LNCaP clone FGC (cell line): ENCODE measurements at regions not wholly inside any gene's neighbourhood (a gene's known extent, or its start where the extent isn't known, plus 50 kb on each side); places are given as distances from the start of the nearest gene placed in this dataset.

Experiments
- DNase-seq: peaks from one replicate; pipeline ENCODE4 v3.0.0-alpha.2; 2011; ENCODE audit warnings: low read depth
- H3K4me3 ChIP-seq: 2 replicates; pipeline ENCODE4 v1.5.1; 2011; ENCODE audit warnings: mild to moderate bottlenecking, low read depth, low read length, control low read depth
- TF ChIP-seq, protein P1 (sequence below): IDR thresholded peaks from 2 replicates; pipeline ENCODE4 v1.5.1; 2012; ENCODE audit warnings: mild to moderate bottlenecking; ENCODE audit not compliant: control insufficient read depth, insufficient read depth; ENCODE audit errors: extremely low read depth

DNA sequence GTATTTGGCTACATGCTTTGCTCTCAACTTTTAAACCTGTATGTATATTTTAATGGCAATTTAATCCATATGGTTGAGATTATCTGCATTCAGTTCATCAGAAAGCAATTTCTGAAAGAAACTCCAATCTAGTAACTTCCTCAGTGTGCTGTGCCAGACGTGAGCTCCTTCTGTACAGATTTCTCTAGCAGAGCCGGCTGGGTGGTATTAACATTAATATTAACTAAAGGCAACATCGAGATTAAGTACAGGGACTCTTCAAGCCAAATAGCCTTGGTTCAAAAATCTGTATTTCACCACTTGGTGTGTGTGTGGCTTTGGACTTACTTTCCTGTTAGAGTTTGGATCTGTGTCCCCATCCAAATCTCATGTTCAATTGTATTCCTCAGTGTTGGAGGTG is 55.5 kb upstream of the NUDT7 start:
- TF ChIP-seq, protein P1, sequence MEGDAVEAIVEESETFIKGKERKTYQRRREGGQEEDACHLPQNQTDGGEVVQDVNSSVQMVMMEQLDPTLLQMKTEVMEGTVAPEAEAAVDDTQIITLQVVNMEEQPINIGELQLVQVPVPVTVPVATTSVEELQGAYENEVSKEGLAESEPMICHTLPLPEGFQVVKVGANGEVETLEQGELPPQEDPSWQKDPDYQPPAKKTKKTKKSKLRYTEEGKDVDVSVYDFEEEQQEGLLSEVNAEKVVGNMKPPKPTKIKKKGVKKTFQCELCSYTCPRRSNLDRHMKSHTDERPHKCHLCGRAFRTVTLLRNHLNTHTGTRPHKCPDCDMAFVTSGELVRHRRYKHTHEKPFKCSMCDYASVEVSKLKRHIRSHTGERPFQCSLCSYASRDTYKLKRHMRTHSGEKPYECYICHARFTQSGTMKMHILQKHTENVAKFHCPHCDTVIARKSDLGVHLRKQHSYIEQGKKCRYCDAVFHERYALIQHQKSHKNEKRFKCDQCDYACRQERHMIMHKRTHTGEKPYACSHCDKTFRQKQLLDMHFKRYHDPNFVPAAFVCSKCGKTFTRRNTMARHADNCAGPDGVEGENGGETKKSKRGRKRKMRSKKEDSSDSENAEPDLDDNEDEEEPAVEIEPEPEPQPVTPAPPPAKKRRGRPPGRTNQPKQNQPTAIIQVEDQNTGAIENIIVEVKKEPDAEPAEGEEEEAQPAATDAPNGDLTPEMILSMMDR: no peak
- DNase-seq: no peak
- H3K4me3 ChIP-seq: no peak overlapping the region

DNA sequence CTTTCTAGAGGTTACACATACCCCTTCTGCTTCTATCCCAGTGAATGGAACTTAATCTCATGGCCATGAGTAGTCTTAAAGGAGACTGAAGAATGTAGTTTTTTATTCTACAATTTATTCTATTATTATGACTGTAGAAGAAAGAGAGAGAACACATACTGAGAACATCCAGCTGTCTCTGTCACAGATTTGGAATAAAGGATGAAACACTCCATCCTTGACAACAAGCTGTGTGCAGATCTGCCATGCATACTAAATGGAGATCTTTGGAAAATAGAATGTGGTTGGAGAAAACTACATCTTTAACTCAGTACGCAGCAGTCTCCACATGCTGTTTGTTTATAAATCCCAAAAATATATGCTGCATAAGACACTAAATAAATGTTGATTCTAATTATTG is 54.1 kb upstream of the NUDT7 start:
- H3K4me3 ChIP-seq: no peak overlapping the region
- TF ChIP-seq, protein P1: no peak
- DNase-seq: no peak

DNA sequence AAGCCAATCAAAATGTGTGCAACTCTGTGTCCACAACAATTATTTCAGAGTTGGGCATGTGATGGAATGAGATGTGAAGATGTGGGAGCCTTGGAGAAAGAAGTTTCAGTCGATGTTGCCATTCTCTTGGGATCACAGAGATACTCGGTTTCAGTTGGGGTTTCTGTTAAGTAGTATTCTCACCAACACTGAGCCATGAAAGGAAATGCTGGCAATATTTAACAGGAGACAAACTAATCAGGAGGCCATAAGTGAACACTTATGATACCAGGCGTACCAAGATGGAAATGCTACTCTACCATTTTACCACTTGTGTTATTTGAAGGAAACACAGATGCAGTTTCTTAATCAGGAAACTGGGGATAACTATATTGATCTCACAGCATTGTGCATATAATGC is 53.3 kb upstream of the NUDT7 start:
- no peak for DNase-seq
- no peak overlapping the region for H3K4me3 ChIP-seq
- TF ChIP-seq, protein P1: no peak
